B cell (primary cell): ENCODE measurements at regions not wholly inside any gene's neighbourhood (a gene's known extent, or its start where the extent isn't known, plus 50 kb on each side); places are given as distances from the start of the nearest gene placed in this dataset.

Source experiments
- EZH2 ChIP-seq: IDR thresholded peaks from 2 replicates; pipeline ENCODE4 v1.6.1; 2012; ENCODE audit warnings: borderline replicate concordance, low read depth, mild to moderate bottlenecking, moderate library complexity, low read length; ENCODE audit not compliant: insufficient read depth, poor library complexity, severe bottlenecking
- TF ChIP-seq, protein P1 (sequence below): fragments of 200-600 bp; IDR thresholded peaks from one replicate; pipeline ENCODE4 v1.8.0; 2022; ENCODE audit warnings: antibody characterized with exemption, mild to moderate bottlenecking

- TF ChIP-seq, protein P1, sequence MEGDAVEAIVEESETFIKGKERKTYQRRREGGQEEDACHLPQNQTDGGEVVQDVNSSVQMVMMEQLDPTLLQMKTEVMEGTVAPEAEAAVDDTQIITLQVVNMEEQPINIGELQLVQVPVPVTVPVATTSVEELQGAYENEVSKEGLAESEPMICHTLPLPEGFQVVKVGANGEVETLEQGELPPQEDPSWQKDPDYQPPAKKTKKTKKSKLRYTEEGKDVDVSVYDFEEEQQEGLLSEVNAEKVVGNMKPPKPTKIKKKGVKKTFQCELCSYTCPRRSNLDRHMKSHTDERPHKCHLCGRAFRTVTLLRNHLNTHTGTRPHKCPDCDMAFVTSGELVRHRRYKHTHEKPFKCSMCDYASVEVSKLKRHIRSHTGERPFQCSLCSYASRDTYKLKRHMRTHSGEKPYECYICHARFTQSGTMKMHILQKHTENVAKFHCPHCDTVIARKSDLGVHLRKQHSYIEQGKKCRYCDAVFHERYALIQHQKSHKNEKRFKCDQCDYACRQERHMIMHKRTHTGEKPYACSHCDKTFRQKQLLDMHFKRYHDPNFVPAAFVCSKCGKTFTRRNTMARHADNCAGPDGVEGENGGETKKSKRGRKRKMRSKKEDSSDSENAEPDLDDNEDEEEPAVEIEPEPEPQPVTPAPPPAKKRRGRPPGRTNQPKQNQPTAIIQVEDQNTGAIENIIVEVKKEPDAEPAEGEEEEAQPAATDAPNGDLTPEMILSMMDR = no peak
- TF ChIP-seq EZH2 = no peak
Observed at GRCh38 chr13:26486550-26486949, 70.9 kb upstream of the WASF3 start.
